ENCODE measurements at regions not wholly inside any gene's neighbourhood (a gene's known extent, or its start where the extent isn't known, plus 50 kb on each side); places are given as distances from the start of the nearest gene placed in this dataset.

DNA sequence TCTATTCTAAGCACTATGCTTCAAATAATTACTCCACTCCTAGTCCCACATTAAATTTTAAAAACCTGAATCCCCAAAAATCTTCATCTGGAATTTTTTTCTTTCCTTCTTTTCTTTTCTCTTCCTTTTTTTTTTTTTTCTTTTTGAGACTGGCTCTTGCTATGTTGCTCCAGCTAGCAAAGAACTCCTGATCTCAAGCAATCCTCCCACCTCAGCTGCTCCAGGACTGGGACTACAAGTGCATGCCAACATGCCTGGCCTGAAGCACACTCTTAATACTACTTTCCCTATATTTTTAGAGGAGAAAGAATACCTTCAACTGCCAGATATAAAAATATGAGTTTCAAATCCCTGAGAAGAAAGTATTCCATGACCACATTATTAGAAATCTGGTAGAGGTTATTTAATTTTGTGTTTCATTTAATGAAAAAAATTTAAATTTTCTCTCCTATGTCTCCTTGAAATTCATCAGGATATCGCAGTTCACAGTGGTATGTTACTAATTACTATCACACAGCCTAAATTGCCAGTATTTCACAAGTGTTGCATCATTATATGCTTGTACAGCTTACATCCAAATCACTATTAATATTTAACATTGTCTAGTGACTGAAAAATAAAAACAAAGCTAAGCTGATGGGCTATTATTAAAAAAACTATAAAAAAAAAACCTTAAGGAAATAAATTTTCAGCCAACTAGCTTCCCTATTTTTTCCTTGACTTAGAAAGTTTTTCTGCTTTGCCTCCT lies 227.8 kb downstream of the NAF1 start:
- Mint-ChIP-seq H3K9me3 (ENCODE audit: unreplicated experiment) (no peaks in the 10 kb centered on the region), H3K27me3 (ENCODE audit: unreplicated experiment) (peaks cover 9% of the 10 kb centered on the region), H3K27ac (ENCODE audit: unreplicated experiment) (no peak overlapping the region), H3K36me3 (ENCODE audit: unreplicated experiment) (no peaks in the 10 kb centered on the region), H3K4me1 (ENCODE audit: unreplicated experiment) (no peaks in the 10 kb centered on the region), H3K4me3 (ENCODE audit: unreplicated experiment) (no peak overlapping the region)
- DNase-seq (ENCODE audit: extremely low spot score, unreplicated experiment) = no peak
- TF ChIP-seq CTCF (IDR thresholded peaks at IDR 0.05) = no peak

DNA sequence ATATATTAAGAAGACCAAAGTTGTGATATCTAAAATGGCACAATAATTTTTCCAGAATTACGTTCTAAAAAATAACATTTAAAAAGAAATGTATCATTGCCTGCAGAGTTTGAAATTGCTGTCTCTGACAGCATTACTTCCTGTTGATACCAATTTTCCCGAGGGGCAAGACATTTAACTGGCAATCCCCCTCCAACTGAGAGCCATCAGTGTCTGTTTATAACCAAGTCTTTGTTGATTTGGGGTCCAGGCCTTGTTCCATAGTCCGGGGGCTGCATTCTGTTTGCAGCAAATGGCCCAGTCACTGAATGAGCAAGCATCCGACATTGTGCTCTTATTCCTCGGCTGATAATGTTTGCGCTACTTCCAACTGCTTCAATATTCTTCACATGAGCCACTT lies 231.5 kb downstream of the NAF1 start:
- DNase-seq (ENCODE audit: extremely low spot score, unreplicated experiment) = no peak
- Mint-ChIP-seq H3K4me3 (ENCODE audit: unreplicated experiment) (no peak overlapping the region), H3K27me3 (ENCODE audit: unreplicated experiment) (peaks cover 5% of the 10 kb centered on the region), H3K4me1 (ENCODE audit: unreplicated experiment) (no peaks in the 10 kb centered on the region), H3K36me3 (ENCODE audit: unreplicated experiment) (no peaks in the 10 kb centered on the region), H3K27ac (ENCODE audit: unreplicated experiment) (no peak overlapping the region), H3K9me3 (ENCODE audit: unreplicated experiment) (no peaks in the 10 kb centered on the region)
- TF ChIP-seq CTCF (IDR thresholded peaks at IDR 0.05) = no peak

- no peaks in the 10 kb centered on the region for H3K36me3 Mint-ChIP-seq (ENCODE audit: unreplicated experiment)
- peaks cover 3% of the 10 kb centered on the region for H3K27me3 Mint-ChIP-seq (ENCODE audit: unreplicated experiment)
- no peaks in the 10 kb centered on the region for H3K9me3 Mint-ChIP-seq (ENCODE audit: unreplicated experiment)
- no peaks in the 10 kb centered on the region for H3K4me1 Mint-ChIP-seq (ENCODE audit: unreplicated experiment)
- TF ChIP-seq CTCF (IDR thresholded peaks at IDR 0.05) = no peak
- H3K4me3 Mint-ChIP-seq (ENCODE audit: unreplicated experiment) = no peak overlapping the region
- no peak for DNase-seq (ENCODE audit: extremely low spot score, unreplicated experiment)
- no peak overlapping the region for H3K27ac Mint-ChIP-seq (ENCODE audit: unreplicated experiment)
These were observed 235.4 kb downstream of the NAF1 start for GRCh38 chr4:162931286-162931685.

DNA sequence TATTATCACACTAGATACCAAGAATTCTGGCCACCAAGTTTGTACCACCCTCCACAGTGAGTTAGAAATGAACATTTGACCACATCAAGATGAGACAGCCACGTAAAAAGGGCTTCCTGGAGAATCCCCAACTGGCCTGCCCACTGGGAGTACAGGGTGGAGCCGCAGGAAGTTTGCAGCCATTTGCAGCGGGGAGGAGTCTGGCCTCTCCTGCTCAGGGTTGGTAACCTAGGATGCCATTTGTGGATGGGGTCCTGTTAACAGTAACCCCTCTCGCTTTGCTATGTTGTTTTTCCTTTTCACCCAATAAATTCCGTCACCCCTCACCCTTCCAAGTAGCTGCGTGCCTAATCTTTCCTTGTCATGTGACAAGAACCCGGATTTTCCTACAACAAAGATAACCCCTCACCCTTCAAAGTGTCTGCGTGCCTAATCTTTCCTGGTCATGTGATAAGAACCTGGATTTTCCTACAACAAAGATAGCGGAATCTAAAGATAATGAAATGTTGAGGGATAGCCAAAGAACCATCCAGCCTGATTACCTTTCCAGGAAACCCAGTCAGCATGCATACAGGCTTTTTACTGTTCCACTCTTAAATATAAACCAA lies 245.4 kb downstream of the NAF1 start:
- Mint-ChIP-seq H3K4me3 (ENCODE audit: unreplicated experiment) (no peak overlapping the region), H3K27ac (ENCODE audit: unreplicated experiment) (no peak overlapping the region), H3K27me3 (ENCODE audit: unreplicated experiment) (peaks cover 7% of the 10 kb centered on the region), H3K36me3 (ENCODE audit: unreplicated experiment) (no peaks in the 10 kb centered on the region), H3K9me3 (ENCODE audit: unreplicated experiment) (peaks cover 15% of the 10 kb centered on the region), H3K4me1 (ENCODE audit: unreplicated experiment) (no peaks in the 10 kb centered on the region)
- no peak for TF ChIP-seq CTCF (IDR thresholded peaks at IDR 0.05)
- no peak for DNase-seq (ENCODE audit: extremely low spot score, unreplicated experiment)

- H3K27me3 Mint-ChIP-seq (ENCODE audit: unreplicated experiment) = peaks cover 4% of the 10 kb centered on the region
- H3K27ac Mint-ChIP-seq (ENCODE audit: unreplicated experiment) = no peak overlapping the region
- TF ChIP-seq CTCF (IDR thresholded peaks at IDR 0.05) = no peak
- no peaks in the 10 kb centered on the region for H3K36me3 Mint-ChIP-seq (ENCODE audit: unreplicated experiment)
- no peak overlapping the region for H3K4me3 Mint-ChIP-seq (ENCODE audit: unreplicated experiment)
- H3K9me3 Mint-ChIP-seq (ENCODE audit: unreplicated experiment) = peaks cover 15% of the 10 kb centered on the region
- no peak for DNase-seq (ENCODE audit: extremely low spot score, unreplicated experiment)
- no peaks in the 10 kb centered on the region for H3K4me1 Mint-ChIP-seq (ENCODE audit: unreplicated experiment)
These were observed 246.0 kb downstream of the NAF1 start for GRCh38 chr4:162920649-162921048.

Measured in osteocyte (in vitro differentiated cells).